GM21717 (cell line): ENCODE measurements at regions not wholly inside any gene's neighbourhood (a gene's known extent, or its start where the extent isn't known, plus 50 kb on each side); places are given as distances from the start of the nearest gene placed in this dataset.

ENCODE experiments used
- ATAC-seq: cut with Tn5 transposase; IDR thresholded peaks from one replicate; pipeline ENCODE4 v1.9.1; 2021; ENCODE audit warnings: mild to moderate bottlenecking, moderate library complexity; ENCODE audit not compliant: unreplicated experiment

GRCh38 chr2:194252127-194252526, 1404.9 kb upstream of the SLC39A10 start:
- ATAC-seq: no peak

DNA sequence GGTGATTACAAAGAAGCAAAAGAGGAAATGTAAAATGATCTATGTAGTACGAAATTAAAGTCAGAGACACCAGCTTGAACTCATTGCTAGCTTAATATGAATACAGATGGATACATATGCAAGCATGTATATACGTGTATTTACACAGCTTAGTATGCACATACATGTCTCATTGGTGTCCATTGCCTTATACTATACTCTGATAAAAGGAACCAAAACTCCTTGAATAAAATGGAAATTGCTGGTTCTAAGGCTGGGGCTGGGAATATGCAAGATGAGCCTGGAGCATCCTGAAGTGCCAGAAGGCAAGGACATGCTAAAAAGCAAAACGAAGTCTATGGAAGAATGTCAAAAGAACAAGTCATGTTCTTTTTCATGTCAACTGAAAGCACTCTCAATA, 1424.4 kb upstream of the SLC39A10 start:
- ATAC-seq: no peak

DNA sequence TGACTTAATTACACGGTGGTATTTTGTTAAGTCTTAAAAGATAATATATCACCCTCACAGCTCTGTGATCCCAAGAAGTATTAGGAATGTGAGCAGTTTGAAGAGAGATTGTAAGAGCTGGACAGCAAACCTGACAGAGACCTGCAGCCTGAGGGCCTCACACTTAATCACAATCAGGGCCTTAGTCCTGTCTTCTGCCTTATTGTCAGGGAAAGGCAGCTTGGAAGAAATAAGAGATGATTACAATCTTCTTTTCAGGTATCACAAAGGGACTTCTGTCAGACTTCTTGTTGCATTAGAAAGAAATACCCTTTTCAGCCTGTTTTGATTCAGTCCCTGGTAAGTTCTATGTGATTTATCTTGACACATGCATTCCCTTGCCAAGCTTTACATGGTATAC, 1433.8 kb upstream of the SLC39A10 start:
- no peak for ATAC-seq

DNA sequence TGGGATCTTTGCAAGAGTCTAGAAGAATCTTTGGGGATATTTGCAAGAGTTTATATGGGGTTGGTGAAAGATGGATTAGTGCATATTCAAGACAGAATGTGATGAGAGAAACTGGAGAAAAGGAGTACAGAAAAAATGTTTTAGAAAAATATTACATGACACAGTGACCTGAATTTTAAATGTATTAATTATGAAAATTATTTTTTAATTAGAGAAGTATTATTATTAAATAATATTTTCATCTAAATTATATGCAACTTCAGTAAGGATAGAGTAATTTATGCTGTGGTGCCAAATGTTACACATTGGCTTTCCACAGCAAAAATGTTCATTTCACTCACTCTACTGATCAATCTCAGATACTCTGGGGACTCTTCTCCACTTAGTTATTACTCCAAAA, 1442.8 kb upstream of the SLC39A10 start:
- ATAC-seq: no peak

- ATAC-seq: no peak
Observed at GRCh38 chr2:194205568-194206227, 1451.3 kb upstream of the SLC39A10 start.

DNA sequence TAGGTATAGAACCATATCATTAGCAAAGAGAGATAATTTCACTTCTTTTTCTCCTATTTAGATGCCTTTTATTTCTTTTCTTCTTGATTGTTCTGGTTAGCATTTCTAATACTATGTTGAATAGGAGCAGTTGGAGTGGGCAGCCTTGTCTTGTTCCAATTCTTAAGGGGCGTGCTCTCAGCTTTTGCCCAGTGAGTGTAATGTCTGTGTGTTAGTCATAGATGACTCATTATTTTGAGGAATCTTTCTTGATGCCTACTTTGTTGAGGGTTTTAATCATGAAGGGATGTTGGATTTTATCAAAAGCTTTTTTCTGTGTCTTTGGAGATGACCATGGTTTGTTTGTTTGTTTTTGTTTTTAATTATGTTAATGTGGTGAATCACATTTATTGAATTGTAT, 1453.1 kb upstream of the SLC39A10 start:
- no peak for ATAC-seq

- no peak for ATAC-seq
Observed at GRCh38 chr2:194182888-194183287, 1474.1 kb upstream of the SLC39A10 start.

GRCh38 chr2:194176134-194176533, 1480.9 kb upstream of the SLC39A10 start:
- ATAC-seq: no peak

DNA sequence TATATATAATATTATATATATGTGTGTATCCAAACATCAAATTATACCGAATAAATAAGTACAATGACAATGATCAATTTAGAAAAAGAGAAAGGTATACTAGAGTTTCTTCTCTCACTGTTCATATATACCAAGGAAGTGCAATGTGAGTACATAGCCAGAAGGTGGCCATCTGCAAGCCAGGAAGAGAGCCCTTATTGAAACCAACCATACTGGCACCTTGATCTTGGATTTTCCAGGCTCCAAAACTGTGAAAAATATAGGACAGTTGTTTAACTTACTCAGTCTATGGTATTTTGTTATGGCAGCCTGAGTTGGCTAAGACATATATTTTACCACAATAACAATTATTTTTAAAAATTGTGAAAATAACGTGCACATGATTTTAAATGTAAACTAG, 1490.2 kb upstream of the SLC39A10 start:
- peak; percentile 81 for ATAC-seq

DNA sequence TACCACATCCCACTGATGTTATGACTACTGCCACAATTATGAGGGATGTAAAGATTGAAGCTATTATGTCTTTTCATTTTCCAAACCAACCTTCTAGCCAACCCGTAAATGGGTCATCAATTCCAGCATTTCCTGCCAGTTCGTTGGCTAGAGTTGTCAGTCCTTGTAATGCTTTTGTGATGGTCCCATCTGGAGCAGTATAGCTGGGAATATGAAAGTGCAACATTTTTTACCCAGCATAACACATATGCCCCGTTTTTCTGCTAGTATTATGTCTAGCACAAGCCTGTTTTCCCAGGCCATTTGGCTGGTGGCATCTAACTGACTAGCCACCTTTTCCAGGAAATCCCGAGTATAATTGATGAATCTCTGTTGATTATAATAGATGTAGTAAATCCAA, 1501.6 kb upstream of the SLC39A10 start:
- no peak for ATAC-seq

- no peak for ATAC-seq
Observed at GRCh38 chr2:194151231-194151630, 1505.8 kb upstream of the SLC39A10 start.

DNA sequence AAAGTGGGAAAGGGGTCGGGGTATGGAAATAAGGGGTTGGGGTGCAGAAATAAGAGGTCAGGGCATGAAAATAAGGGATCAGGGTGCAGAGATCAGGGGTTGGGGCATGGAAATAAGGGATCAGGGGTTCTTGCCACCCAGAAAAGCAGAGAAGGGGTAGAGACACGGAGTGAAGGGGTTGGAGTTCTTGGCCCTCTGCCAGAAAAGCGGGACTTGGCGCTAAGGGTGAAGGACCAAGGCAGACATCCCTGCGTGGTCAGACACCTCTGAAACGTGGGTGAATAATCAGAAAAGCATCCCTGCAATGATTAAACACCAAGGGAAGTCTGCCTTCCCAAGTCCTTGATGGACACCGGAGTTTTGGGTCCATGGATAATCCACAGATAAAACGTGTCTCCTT, 1521.6 kb upstream of the SLC39A10 start:
- ATAC-seq: no peak

DNA sequence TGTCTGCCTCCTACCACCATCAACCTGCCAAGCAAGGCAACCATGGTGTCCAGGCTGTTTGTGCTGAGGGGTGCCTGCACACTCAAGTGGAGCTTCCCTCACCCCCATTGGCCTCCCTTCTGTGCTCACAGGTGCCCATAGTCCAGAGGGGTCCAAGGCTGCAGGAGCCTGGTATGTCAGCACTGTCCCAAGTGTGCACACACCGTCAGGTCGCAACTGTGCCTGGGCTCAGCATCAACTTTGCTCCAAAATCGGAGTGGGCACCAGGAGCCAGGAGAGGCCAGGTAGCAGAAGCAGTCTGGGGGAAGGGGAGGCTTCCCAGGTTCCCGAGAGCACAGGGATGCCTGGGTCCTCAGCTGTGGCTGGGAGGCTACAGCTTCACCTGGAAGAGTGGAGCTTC, 1528.2 kb upstream of the SLC39A10 start:
- no peak for ATAC-seq

DNA sequence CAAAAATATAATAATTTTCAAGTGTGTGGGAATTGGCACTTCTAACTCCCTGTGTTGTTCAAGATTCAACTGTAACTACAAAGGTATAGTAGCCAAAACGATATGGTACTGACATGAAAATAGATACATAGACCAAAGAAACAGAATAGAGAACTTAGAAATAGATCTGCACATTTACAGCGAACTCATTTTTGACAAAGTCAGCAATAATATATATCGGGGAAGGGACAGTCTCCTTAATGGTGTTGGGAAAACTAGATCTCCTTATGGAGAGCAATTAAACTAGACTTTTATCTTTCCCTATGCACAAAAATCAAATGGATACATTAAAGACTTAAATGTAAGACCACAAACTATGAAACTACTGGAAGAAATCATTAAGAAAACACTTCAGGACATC, 1530.6 kb upstream of the SLC39A10 start:
- ATAC-seq: no peak

DNA sequence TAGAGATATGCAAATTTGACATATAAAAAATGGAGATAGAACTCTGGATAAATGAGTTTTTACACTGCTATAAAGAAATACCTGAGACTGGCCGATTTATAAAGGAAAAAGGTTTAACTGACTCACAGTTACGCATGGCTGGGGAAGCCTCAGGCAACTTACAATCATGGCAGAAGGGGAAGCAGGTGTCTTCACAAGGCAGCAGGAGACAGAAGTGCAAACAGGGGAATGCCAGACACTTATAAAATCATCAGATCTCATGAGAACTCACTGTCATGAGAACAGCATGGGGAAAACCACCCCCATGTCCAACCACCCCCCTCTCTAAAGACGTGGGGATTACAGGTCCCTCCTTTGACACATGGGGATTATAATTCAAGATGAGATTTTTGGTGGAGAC, 1540.2 kb upstream of the SLC39A10 start:
- ATAC-seq: no peak

GRCh38 chr2:194105358-194105757, 1551.7 kb upstream of the SLC39A10 start:
- peak; percentile 51 for ATAC-seq

DNA sequence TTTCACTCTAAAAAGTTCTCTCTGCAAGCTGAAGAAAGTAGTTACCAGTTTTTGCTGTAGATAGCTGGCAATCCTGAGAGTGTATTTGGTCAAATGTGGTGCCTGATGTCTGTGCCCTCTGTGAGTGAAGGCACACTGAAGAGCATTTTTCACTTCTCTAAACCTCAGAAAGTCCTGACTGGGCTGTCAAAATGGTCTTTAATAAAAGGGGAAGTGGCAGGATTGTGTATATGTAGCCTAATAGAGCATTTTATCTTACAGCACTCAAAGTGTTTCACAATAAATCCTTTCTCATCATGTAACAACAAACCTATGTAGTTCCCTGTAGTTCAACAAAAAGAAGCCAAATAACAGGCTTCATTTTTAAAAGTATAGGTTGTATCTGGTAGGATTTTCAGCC, 1552.3 kb upstream of the SLC39A10 start:
- ATAC-seq: peak; percentile 97

DNA sequence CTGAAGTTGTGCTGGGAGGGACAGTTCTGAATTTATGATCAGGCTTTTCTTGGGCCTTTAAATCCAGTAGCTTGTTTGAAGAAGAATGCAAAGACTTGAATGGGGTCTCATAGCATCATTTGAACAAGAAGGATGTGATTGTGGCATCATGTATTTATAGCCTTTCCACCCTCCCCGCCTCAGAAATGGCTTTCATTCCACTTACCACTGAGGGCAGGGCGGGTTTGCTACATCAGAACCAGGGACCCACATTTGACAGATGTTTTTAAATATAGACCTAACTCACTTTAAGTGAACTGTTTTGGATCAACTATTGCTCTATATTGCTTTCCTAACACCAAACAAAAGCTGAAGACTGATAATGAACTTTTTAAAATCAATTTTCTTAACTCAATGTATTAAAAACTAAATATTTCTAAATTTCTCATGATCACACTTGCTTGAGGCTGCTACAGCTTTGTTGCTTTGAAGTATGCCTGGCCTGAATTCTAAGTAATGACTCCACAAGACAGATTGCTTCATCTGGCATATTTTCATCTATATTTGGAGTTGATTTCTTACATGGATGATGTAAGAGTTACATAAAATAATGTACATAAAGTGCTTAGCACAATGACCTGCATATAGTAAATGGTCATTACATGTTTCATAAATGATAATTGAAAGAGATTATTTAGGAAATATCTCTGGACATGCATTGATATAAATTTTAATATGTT, 1552.9 kb upstream of the SLC39A10 start:
- ATAC-seq: peak; percentile 7

GRCh38 chr2:194102546-194102945, 1554.5 kb upstream of the SLC39A10 start:
- ATAC-seq: no peak

DNA sequence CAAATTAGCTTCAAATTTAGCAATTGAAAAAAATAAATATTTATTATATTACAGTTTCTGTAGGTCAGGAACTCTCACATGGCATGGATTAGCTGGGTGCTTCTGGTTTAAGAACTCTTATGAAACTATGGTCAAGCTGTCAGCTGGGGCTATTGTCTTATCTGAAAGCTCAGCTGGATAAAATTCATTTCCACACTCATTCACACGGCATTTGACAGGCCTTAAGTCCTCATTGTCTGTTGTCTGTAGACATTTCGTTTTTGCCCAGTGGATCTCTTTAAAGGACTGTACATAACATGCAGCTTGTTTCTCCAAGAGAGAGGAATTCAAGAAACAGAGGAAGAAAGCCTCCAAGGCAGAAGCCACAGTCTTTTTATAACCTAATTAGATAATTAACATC, 1556.8 kb upstream of the SLC39A10 start:
- no peak for ATAC-seq

GRCh38 chr2:194096402-194096801, 1560.6 kb upstream of the SLC39A10 start:
- no peak for ATAC-seq

DNA sequence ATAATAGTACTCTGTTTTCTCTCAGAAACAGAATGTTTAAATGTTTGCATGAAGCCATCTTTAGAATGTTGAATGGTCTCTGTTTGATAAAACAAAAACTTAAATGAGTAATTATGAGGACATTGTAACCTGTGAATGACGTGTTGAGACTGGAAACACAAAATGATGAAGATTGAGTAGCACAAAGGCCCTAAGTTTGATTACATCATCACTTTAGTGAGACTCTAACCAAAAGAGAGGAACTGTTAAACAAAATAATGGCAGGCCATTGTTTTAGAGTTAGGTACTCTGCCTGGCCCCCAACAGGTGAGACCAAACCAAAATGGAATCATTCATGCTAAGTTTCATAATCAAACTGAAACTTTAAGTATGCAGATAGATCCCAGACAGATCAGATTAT, 1561.7 kb upstream of the SLC39A10 start:
- ATAC-seq: no peak
